Osteocyte (in vitro differentiated cells): ENCODE measurements at regions not wholly inside any gene's neighbourhood (a gene's known extent, or its start where the extent isn't known, plus 50 kb on each side); places are given as distances from the start of the nearest gene placed in this dataset.

Source experiments
- DNase-seq: peaks from one replicate; pipeline ENCODE4 v3.0.0; 2021; ENCODE audit warnings: mixed read lengths; ENCODE audit not compliant: unreplicated experiment; ENCODE audit errors: extremely low spot score
- H3K27ac Mint-ChIP-seq: one replicate; pipeline ENCODE4 v1.8.0; 2021; ENCODE audit warnings: mild to moderate bottlenecking, mixed read lengths; ENCODE audit not compliant: unreplicated experiment
- H3K27me3 Mint-ChIP-seq: one replicate; pipeline ENCODE4 v1.8.0; 2021; ENCODE audit warnings: mixed read lengths; ENCODE audit not compliant: unreplicated experiment
- H3K36me3 Mint-ChIP-seq: one replicate; pipeline ENCODE4 v1.8.0; 2021; ENCODE audit warnings: mixed read lengths; ENCODE audit not compliant: unreplicated experiment
- H3K4me1 Mint-ChIP-seq: one replicate; pipeline ENCODE4 v1.8.0; 2021; ENCODE audit warnings: mixed read lengths; ENCODE audit not compliant: unreplicated experiment
- H3K4me3 Mint-ChIP-seq: one replicate; pipeline ENCODE4 v1.8.0; 2021; ENCODE audit warnings: mild to moderate bottlenecking, moderate library complexity, mixed read lengths; ENCODE audit not compliant: unreplicated experiment
- H3K9me3 Mint-ChIP-seq: one replicate; pipeline ENCODE4 v1.8.0; 2021; ENCODE audit warnings: mixed read lengths; ENCODE audit not compliant: unreplicated experiment
- CTCF ChIP-seq: fragments of 200-600 bp; sonication (generic); IDR thresholded peaks from 2 replicates; pipeline ENCODE4 v1.5.0; 2021; ENCODE audit warnings: antibody characterized with exemption, mild to moderate bottlenecking, moderate library complexity

GRCh38 chr16:65301029-65301428 lies 179.2 kb upstream of the CDH11 start:
- H3K36me3 Mint-ChIP-seq, result no peaks in the 10 kb centered on the region
- no peak overlapping the region for H3K4me3 Mint-ChIP-seq
- H3K27me3 Mint-ChIP-seq, result no peaks in the 10 kb centered on the region
- no peak for TF ChIP-seq CTCF
- no peak for DNase-seq
- H3K9me3 Mint-ChIP-seq, result no peaks in the 10 kb centered on the region
- no peaks in the 10 kb centered on the region for H3K4me1 Mint-ChIP-seq
- no peak overlapping the region for H3K27ac Mint-ChIP-seq

- H3K27me3 Mint-ChIP-seq, result no peaks in the 10 kb centered on the region
Observed at GRCh38 chr16:65297453-65297852, 175.6 kb upstream of the CDH11 start.

GRCh38 chr16:65295527-65295926 lies 173.7 kb upstream of the CDH11 start:
- Mint-ChIP-seq H3K4me3 (no peak overlapping the region), H3K9me3 (no peaks in the 10 kb centered on the region), H3K4me1 (no peaks in the 10 kb centered on the region), H3K27ac (no peak overlapping the region), H3K36me3 (no peaks in the 10 kb centered on the region), H3K27me3 (no peaks in the 10 kb centered on the region)
- TF ChIP-seq CTCF, result no peak
- no peak for DNase-seq

More at GRCh38 chr16:65297453-65297852, 175.6 kb upstream of the CDH11 start:
- H3K4me1 Mint-ChIP-seq, result no peaks in the 10 kb centered on the region
- H3K36me3 Mint-ChIP-seq, result no peaks in the 10 kb centered on the region
- no peaks in the 10 kb centered on the region for H3K9me3 Mint-ChIP-seq
- no peak for TF ChIP-seq CTCF
- H3K4me3 Mint-ChIP-seq, result no peak overlapping the region
- DNase-seq, result no peak
- H3K27ac Mint-ChIP-seq, result no peak overlapping the region

GRCh38 chr16:65294708-65295107 lies 172.8 kb upstream of the CDH11 start:
- Mint-ChIP-seq H3K4me1 (no peaks in the 10 kb centered on the region), H3K27me3 (no peaks in the 10 kb centered on the region), H3K27ac (no peak overlapping the region), H3K4me3 (no peak overlapping the region), H3K36me3 (no peaks in the 10 kb centered on the region), H3K9me3 (no peaks in the 10 kb centered on the region)
- DNase-seq, result no peak
- TF ChIP-seq CTCF, result no peak

- H3K27ac Mint-ChIP-seq, result no peak overlapping the region
- no peaks in the 10 kb centered on the region for H3K9me3 Mint-ChIP-seq
- H3K36me3 Mint-ChIP-seq, result no peaks in the 10 kb centered on the region
- H3K27me3 Mint-ChIP-seq, result no peaks in the 10 kb centered on the region
- no peak for DNase-seq
- no peak for TF ChIP-seq CTCF
- no peak overlapping the region for H3K4me3 Mint-ChIP-seq
- no peaks in the 10 kb centered on the region for H3K4me1 Mint-ChIP-seq
Observed at GRCh38 chr16:65294165-65294564, 172.3 kb upstream of the CDH11 start.
